Ectodermal cell (in vitro differentiated cells): ENCODE measurements at regions not wholly inside any gene's neighbourhood (a gene's known extent, or its start where the extent isn't known, plus 50 kb on each side); places are given as distances from the start of the nearest gene placed in this dataset.
"Not testable (repeated sequence)": the region's sequence is repeated elsewhere in the genome, so short reads cannot be mapped to it uniquely, and the experiment has no call there.

Source experiments
- H3K27ac ChIP-seq: 2 replicates; pipeline ENCODE4 v1.7.0; 2013; ENCODE audit warnings: mild to moderate bottlenecking, low read depth, low read length; ENCODE audit not compliant: insufficient read depth, poor library complexity, severe bottlenecking
- H3K27me3 ChIP-seq: 2 replicates; pipeline ENCODE4 v1.7.0; 2013; ENCODE audit warnings: mild to moderate bottlenecking, low read length; ENCODE audit not compliant: insufficient read depth, control insufficient read depth, poor library complexity, severe bottlenecking
- H3K36me3 ChIP-seq: one replicate; pipeline ENCODE4 v1.7.0; 2013; ENCODE audit warnings: low read length; ENCODE audit not compliant: control insufficient read depth, insufficient read depth
- H3K4me1 ChIP-seq: one replicate; pipeline ENCODE4 v1.7.0; 2013; ENCODE audit warnings: low read length; ENCODE audit not compliant: control insufficient read depth, insufficient read depth
- H3K4me3 ChIP-seq: 2 replicates; pipeline ENCODE4 v1.7.0; 2013; ENCODE audit warnings: low read depth, low read length, control low read depth; ENCODE audit not compliant: insufficient read depth
- H3K9me3 ChIP-seq: 2 replicates; pipeline ENCODE4 v1.7.0; 2013; ENCODE audit warnings: mild to moderate bottlenecking, low read length, moderate library complexity; ENCODE audit not compliant: control insufficient read depth
- WGBS, 2 experiments: methylation state at CpG; one replicate each; pipeline ENCODE4 v1.1.7; 2013; ENCODE audit warnings: missing lambda C conversion rate in 2 of 2; 5-methylcytosine and 5-hydroxymethylcytosine counted together

- H3K4me1 ChIP-seq = no peaks in the 10 kb centered on the region
- no peak overlapping the region for H3K4me3 ChIP-seq
- 89 to 97% methylated on average over 3 of the region's 3 CpGs for WGBS, 2 experiments
- no peaks in the 10 kb centered on the region for H3K36me3 ChIP-seq
- H3K27ac ChIP-seq = no peak overlapping the region
- no peaks in the 10 kb centered on the region for H3K27me3 ChIP-seq
- no peaks in the 10 kb centered on the region for H3K9me3 ChIP-seq
Measured at GRCh38 chr1:121594096-121594495, 409.3 kb downstream of the SRGAP2C start.

GRCh38 chr1:121595089-121595488 is 410.3 kb downstream of the SRGAP2C start:
- Histone ChIP-seq H3K4me3 (no peak overlapping the region), H3K9me3 (no peaks in the 10 kb centered on the region), H3K4me1 (no peaks in the 10 kb centered on the region), H3K27me3 (no peaks in the 10 kb centered on the region), H3K27ac (no peak overlapping the region), H3K36me3 (no peaks in the 10 kb centered on the region)

- H3K4me1 ChIP-seq, H3K36me3 ChIP-seq, H3K4me3 ChIP-seq, H3K27me3 ChIP-seq, H3K9me3 ChIP-seq, H3K27ac ChIP-seq: not testable (repeated sequence)
- WGBS, 2 experiments = no CpG with 5 or more reads among the region's 3 CpGs
Measured at GRCh38 chr1:121604843-121605444, 420.2 kb downstream of the SRGAP2C start.

DNA sequence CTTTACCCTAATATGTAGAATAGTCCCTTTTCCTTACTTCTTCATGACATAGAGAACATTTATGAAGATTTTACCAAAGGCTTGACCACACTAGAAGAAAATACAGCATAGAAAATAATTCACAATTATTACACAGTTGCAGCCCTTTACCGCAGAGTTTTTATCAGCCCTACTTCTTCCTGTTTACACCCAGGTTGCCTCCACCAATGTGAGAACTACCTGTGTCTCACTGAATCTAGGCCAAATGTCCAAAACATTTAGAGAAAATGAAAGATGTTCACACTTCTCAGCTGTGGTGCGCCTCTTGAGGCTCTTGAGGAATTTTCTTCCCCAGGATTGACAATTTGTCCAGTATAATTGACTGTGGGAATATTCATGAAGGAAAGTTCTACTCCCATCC is 422.7 kb downstream of the SRGAP2C start:
- not testable (repeated sequence) for H3K4me3 ChIP-seq, H3K36me3 ChIP-seq, H3K27ac ChIP-seq, H3K27me3 ChIP-seq, H3K4me1 ChIP-seq, H3K9me3 ChIP-seq
- WGBS, 2 experiments = no CpG with 5 or more reads among the region's 2 CpGs
